H4 (cell line): ENCODE measurements at regions not wholly inside any gene's neighbourhood (a gene's known extent, or its start where the extent isn't known, plus 50 kb on each side); places are given as distances from the start of the nearest gene placed in this dataset.
"Not testable (repeated sequence)": the region's sequence is repeated elsewhere in the genome, so short reads cannot be mapped to it uniquely, and the experiment has no call there.

Source experiments
- DNase-seq: peaks from one replicate; pipeline ENCODE4 v3.0.0-alpha.2; 2015; ENCODE audit warnings: low spot score

- not testable (repeated sequence) for DNase-seq
Measured at GRCh38 chr11:3514635-3515424, 127.0 kb downstream of the ART5 start.

- DNase-seq: not testable (repeated sequence)
Measured at GRCh38 chr11:3513311-3513710, 128.5 kb downstream of the ART5 start.

- DNase-seq: not testable (repeated sequence)
Measured at GRCh38 chr11:3512751-3513150, 129.0 kb downstream of the ART5 start.

- DNase-seq: not testable (repeated sequence)
Measured at GRCh38 chr11:3512133-3512703, 129.6 kb downstream of the ART5 start.

GRCh38 chr11:3511416-3512132 is 130.2 kb downstream of the ART5 start:
- DNase-seq: not testable (repeated sequence)

GRCh38 chr11:3509563-3509962 is 130.6 kb upstream of the ZNF195 start:
- not testable (repeated sequence) for DNase-seq

- not testable (repeated sequence) for DNase-seq
Measured at GRCh38 chr11:3499198-3499597, 120.3 kb upstream of the ZNF195 start.

GRCh38 chr11:3498356-3498755 is 119.4 kb upstream of the ZNF195 start:
- not testable (repeated sequence) for DNase-seq

GRCh38 chr11:3493152-3493551 is 114.2 kb upstream of the ZNF195 start:
- DNase-seq: not testable (repeated sequence)

- DNase-seq: not testable (repeated sequence)
Measured at GRCh38 chr11:3488003-3488402, 109.1 kb upstream of the ZNF195 start.

- not testable (repeated sequence) for DNase-seq
Measured at GRCh38 chr11:3485737-3486136, 106.8 kb upstream of the ZNF195 start.

GRCh38 chr11:3476937-3477885 is 98.3 kb upstream of the ZNF195 start:
- DNase-seq: not testable (repeated sequence)

- not testable (repeated sequence) for DNase-seq
Measured at GRCh38 chr11:3476084-3476936, 97.4 kb upstream of the ZNF195 start.

- not testable (repeated sequence) for DNase-seq
Measured at GRCh38 chr11:3468963-3469362, 90.0 kb upstream of the ZNF195 start.

- DNase-seq: not testable (repeated sequence)
Measured at GRCh38 chr11:3467599-3467998, 88.7 kb upstream of the ZNF195 start.

- peak; percentile 19 for DNase-seq
Measured at GRCh38 chr11:3455666-3456065, 76.7 kb upstream of the ZNF195 start.

GRCh38 chr11:3454844-3455243 is 75.9 kb upstream of the ZNF195 start:
- peak; percentile 47 for DNase-seq

GRCh38 chr11:3453596-3454256 is 74.8 kb upstream of the ZNF195 start:
- not testable (repeated sequence) for DNase-seq

GRCh38 chr11:3450822-3451221 is 71.9 kb upstream of the ZNF195 start:
- DNase-seq: not testable (repeated sequence)

- not testable (repeated sequence) for DNase-seq
Measured at GRCh38 chr11:3445535-3445934, 66.6 kb upstream of the ZNF195 start.
